Skin epidermis (tissue), 12 donors: ENCODE measurements at regions not wholly inside any gene's neighbourhood (a gene's known extent, or its start where the extent isn't known, plus 50 kb on each side); places are given as distances from the start of the nearest gene placed in this dataset.

Experiments used
- H3K27ac ChIP-seq, 21 experiments: fragments of 200-600 bp; sonication (generic) in 11 of 21; one replicate each; pipeline ENCODE4 v1.5.0; 2020; ENCODE audit warnings: mild to moderate bottlenecking in 3 of 21, inconsistent platforms in 2 of 21, moderate library complexity in 2 of 21
- H3K4me3 ChIP-seq, 7 experiments: fragments of 200-600 bp; sonication (generic) in 2 of 7; one replicate each; pipeline ENCODE4 v1.5.0; 2020; ENCODE audit warnings: inconsistent platforms in 2 of 7, mild to moderate bottlenecking in 2 of 7, moderate library complexity in 1 of 7

- Histone ChIP-seq H3K27ac (no peak overlapping the region), H3K4me3 (no peak overlapping the region)
Measured at GRCh38 chr5:175252234-175252805, 191.7 kb downstream of the DRD1 start.

GRCh38 chr5:175250426-175250825 is 193.6 kb downstream of the DRD1 start:
- Histone ChIP-seq H3K27ac (no peak overlapping the region), H3K4me3 (no peak overlapping the region)

- Histone ChIP-seq H3K27ac (no peak overlapping the region), H3K4me3 (no peak overlapping the region)
Measured at GRCh38 chr5:175248416-175248905, 195.5 kb downstream of the DRD1 start.

GRCh38 chr5:175246889-175247520 is 197.0 kb downstream of the DRD1 start:
- H3K27ac ChIP-seq: peak overlapping the region in 1 of 21 experiments; percentile 40

GRCh38 chr5:175246242-175246888 is 197.6 kb downstream of the DRD1 start:
- Histone ChIP-seq H3K27ac (peak overlapping the region in 2 of 21 experiments; percentile 25 to 40), H3K4me3 (no peak overlapping the region)

More at GRCh38 chr5:175246889-175247520, 197.0 kb downstream of the DRD1 start:
- H3K4me3 ChIP-seq: no peak overlapping the region

GRCh38 chr5:175243441-175243840 is 200.5 kb downstream of the DRD1 start:
- Histone ChIP-seq H3K4me3 (no peak overlapping the region), H3K27ac (no peak overlapping the region)

GRCh38 chr5:175242207-175242606 is 201.8 kb downstream of the DRD1 start:
- H3K4me3 ChIP-seq: no peak overlapping the region
- H3K27ac ChIP-seq: no peak overlapping the region

GRCh38 chr5:175238326-175238725 is 205.7 kb downstream of the DRD1 start:
- no peak overlapping the region for H3K27ac ChIP-seq

GRCh38 chr5:175236176-175236575 is 207.8 kb downstream of the DRD1 start:
- H3K27ac ChIP-seq: no peak overlapping the region
- no peak overlapping the region for H3K4me3 ChIP-seq

More at GRCh38 chr5:175238326-175238725, 205.7 kb downstream of the DRD1 start:
- H3K4me3 ChIP-seq: no peak overlapping the region

- H3K4me3 ChIP-seq: no peak overlapping the region
- H3K27ac ChIP-seq: no peak overlapping the region
Measured at GRCh38 chr5:175235251-175235960, 208.6 kb downstream of the DRD1 start.

- H3K27ac ChIP-seq: no peak overlapping the region
- H3K4me3 ChIP-seq: no peak overlapping the region
Measured at GRCh38 chr5:175230299-175230698, 213.7 kb downstream of the DRD1 start.

GRCh38 chr5:175226506-175226905 is 217.5 kb downstream of the DRD1 start:
- Histone ChIP-seq H3K27ac (no peak overlapping the region), H3K4me3 (no peak overlapping the region)

- no peak overlapping the region for H3K27ac ChIP-seq
- no peak overlapping the region for H3K4me3 ChIP-seq
Measured at GRCh38 chr5:175223291-175223690, 220.7 kb downstream of the DRD1 start.

- H3K27ac ChIP-seq: no peak overlapping the region
- no peak overlapping the region for H3K4me3 ChIP-seq
Measured at GRCh38 chr5:175222621-175223020, 221.4 kb downstream of the DRD1 start.

- no peak overlapping the region for H3K27ac ChIP-seq
- no peak overlapping the region for H3K4me3 ChIP-seq
Measured at GRCh38 chr5:175220549-175220948, 223.4 kb downstream of the DRD1 start.

GRCh38 chr5:175219366-175219765 is 224.6 kb downstream of the DRD1 start:
- no peak overlapping the region for H3K27ac ChIP-seq
- H3K4me3 ChIP-seq: no peak overlapping the region

GRCh38 chr5:175216991-175217390 is 227.0 kb downstream of the DRD1 start:
- H3K27ac ChIP-seq: no peak overlapping the region

GRCh38 chr5:175215906-175216305 is 228.1 kb downstream of the DRD1 start:
- Histone ChIP-seq H3K27ac (no peak overlapping the region), H3K4me3 (no peak overlapping the region)

More at GRCh38 chr5:175216991-175217390, 227.0 kb downstream of the DRD1 start:
- no peak overlapping the region for H3K4me3 ChIP-seq

GRCh38 chr5:175214152-175214551 is 229.8 kb downstream of the DRD1 start:
- H3K27ac ChIP-seq: no peak overlapping the region
- no peak overlapping the region for H3K4me3 ChIP-seq

GRCh38 chr5:175211956-175212756 is 231.8 kb downstream of the DRD1 start:
- H3K27ac ChIP-seq: no peak overlapping the region
- no peak overlapping the region for H3K4me3 ChIP-seq
